Spleen (tissue), 7 donors: ENCODE measurements at regions not wholly inside any gene's neighbourhood (a gene's known extent, or its start where the extent isn't known, plus 50 kb on each side); places are given as distances from the start of the nearest gene placed in this dataset.

ENCODE experiments used
- POLR2AphosphoS5 ChIP-seq, 3 donors: sonication (generic); formaldehyde crosslinking; IDR thresholded peaks; one replicate each; pipeline ENCODE4 v1.5.1; 2017; ENCODE audit warnings: antibody characterized with exemption in 3 of 3
- TF ChIP-seq, protein P1 (sequence below), 11 experiments: fragments of 200-600 bp in 7 of 11; fragments of 450-650 bp in 4 of 11; sonication (generic) in 4 of 11; IDR thresholded peaks in 8 of 11; conservative IDR thresholded peaks in 3 of 11; 1 replicate in 7 of 11; 2 replicates in 4 of 11; pipeline versions ENCODE4 v1.4.0 to v1.8.0; 2016 to 2021; ENCODE audit warnings: antibody characterized with exemption in 11 of 11, inconsistent platforms in 4 of 11, mild to moderate bottlenecking in 1 of 11
- donor health status: DM: no; HTN: no; CAD: no; lungs with moderate emphysema.
- donor health status: DM: no; HTN: no; CAD: no.
- donor health status: DM: no; HTN: no; CAD: no.

DNA sequence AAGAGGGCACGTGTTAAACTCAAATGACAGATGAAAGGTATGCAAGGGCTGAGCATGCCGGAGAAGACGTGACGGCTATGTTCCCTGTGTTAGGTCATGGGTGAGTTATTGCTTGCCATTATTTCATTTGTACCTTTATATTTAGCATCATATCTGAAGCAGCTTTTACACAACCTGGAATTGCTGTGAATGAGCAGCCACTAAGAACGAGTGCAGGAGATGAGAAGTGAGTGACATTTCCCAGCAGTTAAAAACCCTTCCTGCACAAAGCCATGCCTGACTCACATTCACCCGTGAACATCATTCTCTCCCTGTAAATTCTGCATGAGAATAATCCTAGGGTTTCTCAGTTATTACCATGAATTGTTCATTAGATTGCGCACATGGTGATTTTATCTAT is 433.2 kb upstream of the ZFP42 start:
- no peak for TF ChIP-seq POLR2AphosphoS5 (IDR thresholded peaks at IDR 0.05)
- TF ChIP-seq, protein P1, sequence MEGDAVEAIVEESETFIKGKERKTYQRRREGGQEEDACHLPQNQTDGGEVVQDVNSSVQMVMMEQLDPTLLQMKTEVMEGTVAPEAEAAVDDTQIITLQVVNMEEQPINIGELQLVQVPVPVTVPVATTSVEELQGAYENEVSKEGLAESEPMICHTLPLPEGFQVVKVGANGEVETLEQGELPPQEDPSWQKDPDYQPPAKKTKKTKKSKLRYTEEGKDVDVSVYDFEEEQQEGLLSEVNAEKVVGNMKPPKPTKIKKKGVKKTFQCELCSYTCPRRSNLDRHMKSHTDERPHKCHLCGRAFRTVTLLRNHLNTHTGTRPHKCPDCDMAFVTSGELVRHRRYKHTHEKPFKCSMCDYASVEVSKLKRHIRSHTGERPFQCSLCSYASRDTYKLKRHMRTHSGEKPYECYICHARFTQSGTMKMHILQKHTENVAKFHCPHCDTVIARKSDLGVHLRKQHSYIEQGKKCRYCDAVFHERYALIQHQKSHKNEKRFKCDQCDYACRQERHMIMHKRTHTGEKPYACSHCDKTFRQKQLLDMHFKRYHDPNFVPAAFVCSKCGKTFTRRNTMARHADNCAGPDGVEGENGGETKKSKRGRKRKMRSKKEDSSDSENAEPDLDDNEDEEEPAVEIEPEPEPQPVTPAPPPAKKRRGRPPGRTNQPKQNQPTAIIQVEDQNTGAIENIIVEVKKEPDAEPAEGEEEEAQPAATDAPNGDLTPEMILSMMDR (IDR thresholded peaks at IDR 0.05 in 8 of 11, conservative IDR thresholded peaks at IDR 0.05 in 3 of 11): no peak
